ENCODE measurements at regions not wholly inside any gene's neighbourhood (a gene's known extent, or its start where the extent isn't known, plus 50 kb on each side); places are given as distances from the start of the nearest gene placed in this dataset.

DNA sequence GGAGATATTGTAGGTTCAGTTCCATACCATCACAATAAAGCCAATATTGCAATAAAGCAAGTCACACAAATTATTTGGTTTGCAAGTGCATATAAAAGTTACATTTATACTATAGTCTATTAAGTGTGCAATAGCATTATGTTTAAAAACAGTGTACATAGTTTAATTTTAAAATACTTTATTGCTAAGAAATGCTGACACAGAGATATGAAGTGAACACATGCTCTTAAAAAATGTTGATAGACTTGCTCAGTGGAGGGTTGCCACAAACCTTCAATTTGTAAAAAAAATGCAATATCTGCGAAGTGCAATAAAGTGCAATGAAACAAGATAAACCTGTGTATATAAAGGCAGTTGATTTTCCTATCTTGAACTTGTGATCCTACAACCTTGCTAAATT lies 161.5 kb downstream of the PRDM13 start:
- Histone ChIP-seq H2AFZ (ENCODE audit: low read length) (no peak overlapping the region), H2BK5ac (ENCODE audit: insufficient read length, low read length) (no peak overlapping the region), H4K8ac (replicated peaks; ENCODE audit: insufficient read length, low read depth, low read length) (no peak overlapping the region), H3K14ac (ENCODE audit: insufficient read depth, low read length) (no peak overlapping the region), H4K20me1 (ENCODE audit: control insufficient read depth, insufficient read depth, insufficient read length) (no peaks in the 10 kb centered on the region), H2BK12ac (ENCODE audit: insufficient read length, low read depth, low read length) (no peak overlapping the region), H3K79me1 (ENCODE audit: insufficient read depth, low read depth, low read length, poor library complexity, severe bottlenecking) (no peaks in the 10 kb centered on the region), H2AK5ac (ENCODE audit: insufficient read length, low read length) (no peak overlapping the region), H3K23ac (ENCODE audit: insufficient read length, low read depth, low read length) (no peak overlapping the region), H2BK120ac (ENCODE audit: low read depth, low read length, poor library complexity, severe bottlenecking) (no peak overlapping the region), H3K79me2 (ENCODE audit: insufficient read depth, low read length) (no peaks in the 10 kb centered on the region), H4K5ac (ENCODE audit: insufficient read length, low read depth, low read length) (no peak overlapping the region), H4K91ac (ENCODE audit: insufficient read length, low read depth, low read length) (no peak overlapping the region), H3T11ph (ENCODE audit: low read length) (no peak overlapping the region), H3K4me1 (ENCODE audit: insufficient read depth, low read length) (no peaks in the 10 kb centered on the region), H3K4ac (ENCODE audit: low read depth, low read length) (no peak overlapping the region), H3K9me3 (ENCODE audit: control insufficient read depth, low read depth, low read length) (no peaks in the 10 kb centered on the region), H3K27me3 (ENCODE audit: insufficient read depth, low read length) (no peaks in the 10 kb centered on the region), H3K9ac (ENCODE audit: extremely low read depth, insufficient read length, low read length) (no peak overlapping the region), H3K18ac (ENCODE audit: insufficient read length, low read depth, low read length) (no peak overlapping the region), H3K56ac (ENCODE audit: insufficient read length, low read depth, low read length) (no peak overlapping the region), H2BK15ac (ENCODE audit: low read depth, low read length) (no peak overlapping the region), H3K27ac (ENCODE audit: insufficient read length, low read depth, low read length) (no peak overlapping the region), H3K23me2 (ENCODE audit: insufficient read length, low read depth, low read length, poor library complexity, severe bottlenecking) (no peaks in the 10 kb centered on the region), H3K4me2 (ENCODE audit: insufficient read depth, insufficient read length, low read length) (no peak overlapping the region), H2BK20ac (ENCODE audit: low read depth, low read length, poor library complexity, severe bottlenecking) (no peak overlapping the region)
- Mint-ChIP-seq H3K4me1 (no peaks in the 10 kb centered on the region), H3K9me3 (peaks cover 0 to 3% of the 10 kb centered on the region in 2 experiments; a peak in 2 of 5 replicates), H3K36me3 (ENCODE audit: insufficient read depth in 1 of 3, low read depth in 3 of 3) (no peaks in the 10 kb centered on the region; a peak in 1 of 7 replicates), H3K27ac (no peak overlapping the region), H3K27me3 (ENCODE audit: low read depth) (peaks cover 3% of the 10 kb centered on the region), H3K4me3 (no peak overlapping the region)
- no CpG with 5 or more reads among the region's 1 CpG for WGBS (ENCODE audit: extremely low coverage, insufficient read length, low lambda C conversion rate)
- DNase-seq: no peak
- no peak for TF ChIP-seq CTCF (conservative IDR thresholded peaks at IDR 0.05)

Measured in H9 (cell line).